Esophagus muscularis mucosa (tissue), 3 donors: ENCODE measurements at regions not wholly inside any gene's neighbourhood (a gene's known extent, or its start where the extent isn't known, plus 50 kb on each side); places are given as distances from the start of the nearest gene placed in this dataset.

Experiments
- CTCF ChIP-seq, 3 experiments: fragments of 200-600 bp in 2 of 3; fragments of 450-650 bp in 1 of 3; sonication (generic) in 2 of 3; IDR thresholded peaks; one replicate each; pipeline ENCODE4 v1.5.1; 2017 to 2019; ENCODE audit warnings: antibody characterized with exemption in 3 of 3, mild to moderate bottlenecking in 2 of 3, moderate library complexity in 1 of 3
- POLR2A ChIP-seq: fragments of 450-650 bp; IDR thresholded peaks from one replicate; pipeline ENCODE4 v1.6.1; 2017; ENCODE audit warnings: antibody characterized with exemption, moderate library complexity, mild to moderate bottlenecking, low read depth
- POLR2AphosphoS5 ChIP-seq, 2 donors: sonication (generic); formaldehyde crosslinking; IDR thresholded peaks; one replicate each; pipeline ENCODE4 v1.6.1; 2017; ENCODE audit warnings: antibody characterized with exemption in 2 of 2

GRCh38 chr15:47035475-47036406 lies 681.6 kb upstream of the SEMA6D start:
- TF ChIP-seq CTCF (IDR thresholded peaks at IDR 0.05): no peak
- TF ChIP-seq POLR2AphosphoS5 (IDR thresholded peaks at IDR 0.05): no peak
- no peak for TF ChIP-seq POLR2A
